Heart left ventricle (tissue), 16 donors: ENCODE measurements at regions not wholly inside any gene's neighbourhood (a gene's known extent, or its start where the extent isn't known, plus 50 kb on each side); places are given as distances from the start of the nearest gene placed in this dataset.
A peak's percentile ranks its signal among the peaks of the same experiment; 100 is the strongest.

Source experiments
- ATAC-seq, 4 donors: fragments of 200-7000 bp; cut with Tn5 transposase; one replicate each; pipeline ENCODE4 v1.9.1; 2020 to 2022; ENCODE audit warnings: moderate library complexity in 4 of 4, mild to moderate bottlenecking in 3 of 4, moderate number of reproducible peaks in 1 of 4
- DNase-seq, 5 donors: peaks; one replicate each; pipeline ENCODE4 v3.0.0-alpha.2; 2020
- H3K27ac ChIP-seq, 12 donors: fragments of 200-600 bp; sonication (generic) in 4 of 12; one replicate each; pipeline versions ENCODE4 v1.5.0 to v1.8.0; 2016 to 2022; ENCODE audit warnings: mild to moderate bottlenecking in 2 of 12
- H3K27me3 ChIP-seq, 9 donors: fragments of 200-600 bp; sonication (generic) in 2 of 9; one replicate each; pipeline versions ENCODE4 v1.5.1 to v1.8.0; 2016 to 2022; ENCODE audit warnings: mild to moderate bottlenecking in 3 of 9
- H3K36me3 ChIP-seq, 9 donors: fragments of 200-600 bp; sonication (generic) in 2 of 9; one replicate each; pipeline versions ENCODE4 v1.5.0 to v1.8.0; 2018 to 2022; ENCODE audit warnings: mild to moderate bottlenecking in 2 of 9
- H3K4me1 ChIP-seq, 12 donors: fragments of 200-600 bp; sonication (generic) in 4 of 12; one replicate each; pipeline versions ENCODE4 v1.5.0 to v1.8.0; 2016 to 2022; ENCODE audit warnings: mild to moderate bottlenecking in 3 of 12
- H3K4me3 ChIP-seq, 12 donors: fragments of 200-600 bp; sonication (generic) in 4 of 12; one replicate each; pipeline versions ENCODE4 v1.5.0 to v1.8.0; 2017 to 2022; ENCODE audit warnings: mild to moderate bottlenecking in 9 of 12, moderate library complexity in 4 of 12
- H3K9me3 ChIP-seq, 12 donors: fragments of 200-600 bp; sonication (generic) in 4 of 12; one replicate each; pipeline versions ENCODE4 v1.5.0 to v1.8.0; 2016 to 2022; ENCODE audit warnings: mild to moderate bottlenecking in 1 of 12
- POLR2A ChIP-seq, 2 donors: fragments of 450-650 bp; IDR thresholded peaks; one replicate each; pipeline ENCODE4 v1.6.1; 2017; ENCODE audit warnings: antibody characterized with exemption in 2 of 2, mild to moderate bottlenecking in 2 of 2, moderate library complexity in 2 of 2
- WGBS, 4 donors: extraction: QIAGEN DNeasy Blood & Tissue Kit in 2 of 4; methylation state at CpG; one replicate each; pipeline versions ENCODE4 v1.1.5 to v1.1.7; 2013 to 2018; 5-methylcytosine and 5-hydroxymethylcytosine counted together
- intact Hi-C, 10 donors: fragments of 100-400 bp; cut with DNase I; formaldehyde crosslinking; loops; one replicate each; pipeline versions ENCODE4 v1.11.1 to v1.14.2; 2022
- TF ChIP-seq, protein P1 (sequence below), 12 donors: fragments of 200-600 bp; sonication (generic) in 4 of 12; IDR thresholded peaks; one replicate each; pipeline versions ENCODE4 v1.5.0 to v1.8.0; 2018 to 2022; ENCODE audit warnings: antibody characterized with exemption in 12 of 12, mild to moderate bottlenecking in 5 of 12
- donor health status: ischemic (EF 13 %, LVEDD 7.1; RV severe dilation, severe dysfunction).
- donor health status: healthy with polysubstance abuse.
- donor health status: DM: no; HTN: yes; CAD: no.
- donor health status: DM: no; HTN: no; CAD: no.
- donor health status: ischemic (EF 25% LVEDD 6.9; RV normal size, moderate dysfunction).
- donor health status: ischemic (EF 25% LVEDD 5.7; RV mildly dilated, moderate dysfunction).
- donor health status: healthy.
- donor health status: DM: yes; HTN: yes; CAD: no.
- donor health status: ischemic (EF 35%, LVEDD 5.7; RV mildly dilated, moderate dysfunction).
- donor health status: nonischemic (EF 11% LVEDD 7.7; RV severe dilation, severe dysfunction).
- donor health status: DM: yes; HTN: yes; CAD: no.
- donor health status: PGD.
- donor health status: ischemic (EF 29% LVEDD 5.4; RV normal size, mild dysfunction).
- donor health status: nonischemic (EF 23%, LVEDD 6.1; RV moderate dilation, normal function).

DNA sequence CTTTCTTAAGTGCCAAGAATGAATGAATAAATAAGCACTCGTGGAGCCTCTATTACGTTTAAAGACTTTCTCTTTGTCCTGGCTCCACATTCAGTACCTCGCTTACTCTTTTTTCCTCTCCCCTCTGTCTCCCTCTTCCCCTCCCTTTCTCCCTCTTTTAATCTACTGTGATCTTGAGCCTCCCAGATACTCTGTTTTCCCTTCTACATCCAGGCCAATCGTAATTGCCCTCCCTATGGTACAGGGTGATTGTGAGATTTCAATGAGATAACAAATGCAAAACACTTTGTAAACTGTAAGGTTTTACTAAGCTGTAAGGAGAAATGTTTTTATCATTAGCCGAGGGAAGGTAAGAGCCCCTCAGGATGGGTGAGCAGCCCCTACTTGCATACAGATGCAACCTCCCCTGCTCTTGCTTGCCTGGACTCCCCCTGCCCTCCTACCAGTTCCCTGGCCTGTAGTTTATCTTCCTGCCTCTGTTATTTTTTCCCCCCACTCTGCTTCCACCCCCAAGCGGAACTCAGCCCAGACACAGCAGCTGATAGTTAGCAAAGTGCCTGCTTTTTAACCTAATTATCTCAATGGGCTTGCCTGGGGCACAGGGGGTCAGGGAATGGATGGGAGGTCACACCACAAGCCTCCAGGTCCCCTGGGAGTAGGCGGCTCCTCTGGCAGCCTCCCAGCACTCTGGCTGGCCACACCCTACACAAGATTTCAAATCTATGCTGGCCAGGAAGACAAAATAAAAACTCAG is 76.9 kb upstream of the CADM1 start:
- no peak overlapping the region for H3K27ac ChIP-seq
- H3K27me3 ChIP-seq: no peaks in the 10 kb centered on the region
- DNase-seq: peak; percentile 21 to 73 (median 35)
- H3K36me3 ChIP-seq: no peaks in the 10 kb centered on the region
- no peaks in the 10 kb centered on the region for H3K9me3 ChIP-seq
- intact Hi-C loops: no loop called here
- H3K4me3 ChIP-seq: no peak overlapping the region
- peaks cover 0 to 15% (median 6%) of the 10 kb centered on the region in 12 donors for H3K4me1 ChIP-seq
- peak; percentile 26 to 70 (median 60) for ATAC-seq
- TF ChIP-seq, protein P1, sequence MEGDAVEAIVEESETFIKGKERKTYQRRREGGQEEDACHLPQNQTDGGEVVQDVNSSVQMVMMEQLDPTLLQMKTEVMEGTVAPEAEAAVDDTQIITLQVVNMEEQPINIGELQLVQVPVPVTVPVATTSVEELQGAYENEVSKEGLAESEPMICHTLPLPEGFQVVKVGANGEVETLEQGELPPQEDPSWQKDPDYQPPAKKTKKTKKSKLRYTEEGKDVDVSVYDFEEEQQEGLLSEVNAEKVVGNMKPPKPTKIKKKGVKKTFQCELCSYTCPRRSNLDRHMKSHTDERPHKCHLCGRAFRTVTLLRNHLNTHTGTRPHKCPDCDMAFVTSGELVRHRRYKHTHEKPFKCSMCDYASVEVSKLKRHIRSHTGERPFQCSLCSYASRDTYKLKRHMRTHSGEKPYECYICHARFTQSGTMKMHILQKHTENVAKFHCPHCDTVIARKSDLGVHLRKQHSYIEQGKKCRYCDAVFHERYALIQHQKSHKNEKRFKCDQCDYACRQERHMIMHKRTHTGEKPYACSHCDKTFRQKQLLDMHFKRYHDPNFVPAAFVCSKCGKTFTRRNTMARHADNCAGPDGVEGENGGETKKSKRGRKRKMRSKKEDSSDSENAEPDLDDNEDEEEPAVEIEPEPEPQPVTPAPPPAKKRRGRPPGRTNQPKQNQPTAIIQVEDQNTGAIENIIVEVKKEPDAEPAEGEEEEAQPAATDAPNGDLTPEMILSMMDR (IDR thresholded peaks at IDR 0.05): no peak
- no peak for TF ChIP-seq POLR2A (IDR thresholded peaks at IDR 0.05)
- 46 to 57% (median 52%) methylated on average over 7 of the region's 7 CpGs for WGBS, 4 donors

DNA sequence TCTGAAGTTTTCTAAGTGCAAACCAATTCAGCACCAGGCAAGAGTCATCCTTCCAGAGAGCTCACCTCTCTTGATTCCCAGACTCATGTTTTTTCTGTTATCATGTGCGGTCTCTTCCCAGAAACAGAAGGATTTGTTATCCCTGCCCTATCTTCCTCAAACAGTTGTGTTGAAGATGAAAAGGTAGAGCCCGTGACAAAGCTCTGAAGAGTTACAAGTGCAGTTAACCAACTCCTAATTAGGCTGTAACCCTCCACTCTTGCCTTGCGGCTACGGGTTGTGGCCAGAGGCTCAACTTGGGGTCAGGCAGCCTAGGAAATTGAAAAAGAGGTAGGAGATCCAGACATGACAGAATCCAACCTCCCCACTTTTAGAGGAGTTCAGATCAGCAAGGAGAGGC is 76.2 kb upstream of the CADM1 start:
- WGBS, 4 donors: 88 to 98% (median 93%) methylated on average over 4 of the region's 4 CpGs
- Histone ChIP-seq H3K27me3 (no peaks in the 10 kb centered on the region), H3K4me3 (no peak overlapping the region), H3K36me3 (no peaks in the 10 kb centered on the region), H3K9me3 (no peaks in the 10 kb centered on the region), H3K4me1 (peaks cover 0 to 15% (median 6%) of the 10 kb centered on the region in 12 donors), H3K27ac (no peak overlapping the region)
- ATAC-seq (no peak), DNase-seq (no peak)
- TF ChIP-seq POLR2A (IDR thresholded peaks at IDR 0.05): no peak
- TF ChIP-seq, protein P1 (IDR thresholded peaks at IDR 0.05): no peak
- intact Hi-C loops: no loop called here

DNA sequence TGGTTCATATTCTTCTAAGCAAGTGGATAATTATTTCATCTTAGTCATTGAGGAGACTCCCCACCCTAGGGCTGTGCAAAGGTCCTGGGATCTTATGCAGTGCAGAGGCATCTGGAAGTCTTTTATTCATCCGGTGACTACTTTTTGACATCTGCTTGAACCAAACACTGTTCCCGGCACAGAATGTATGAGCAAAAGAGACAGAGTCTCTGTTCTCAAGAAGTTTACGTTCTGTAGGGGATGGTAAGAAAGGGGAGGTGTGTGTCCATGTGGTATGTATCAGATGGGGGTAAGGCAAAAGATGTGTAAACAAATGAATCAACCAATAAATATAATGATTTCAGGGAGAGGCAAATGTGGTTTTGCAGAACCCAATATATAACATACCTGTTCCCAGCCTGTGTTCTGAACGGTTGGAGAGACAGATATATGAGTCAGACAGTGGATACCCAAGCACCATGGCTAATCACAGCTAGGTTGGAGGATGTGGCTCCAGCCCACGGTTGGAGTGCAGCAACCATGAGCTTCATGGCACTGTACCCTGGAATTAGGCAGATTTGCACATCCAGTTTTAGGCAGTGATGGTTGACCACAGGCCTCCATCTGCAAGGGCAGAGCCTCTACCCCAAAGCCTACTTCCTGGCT is 75.1 kb upstream of the CADM1 start:
- no peak for TF ChIP-seq POLR2A (IDR thresholded peaks at IDR 0.05)
- TF ChIP-seq, protein P1 (IDR thresholded peaks at IDR 0.05): no peak
- no peak for ATAC-seq
- intact Hi-C loops: no loop called here
- Histone ChIP-seq H3K4me1 (peaks cover 0 to 15% (median 6%) of the 10 kb centered on the region in 12 donors), H3K36me3 (no peaks in the 10 kb centered on the region), H3K4me3 (no peak overlapping the region), H3K9me3 (no peaks in the 10 kb centered on the region), H3K27ac (no peak overlapping the region), H3K27me3 (no peaks in the 10 kb centered on the region)
- 94 to 95% (median 94%) methylated on average over 5 of the region's 5 CpGs for WGBS, 4 donors
- no peak for DNase-seq

DNA sequence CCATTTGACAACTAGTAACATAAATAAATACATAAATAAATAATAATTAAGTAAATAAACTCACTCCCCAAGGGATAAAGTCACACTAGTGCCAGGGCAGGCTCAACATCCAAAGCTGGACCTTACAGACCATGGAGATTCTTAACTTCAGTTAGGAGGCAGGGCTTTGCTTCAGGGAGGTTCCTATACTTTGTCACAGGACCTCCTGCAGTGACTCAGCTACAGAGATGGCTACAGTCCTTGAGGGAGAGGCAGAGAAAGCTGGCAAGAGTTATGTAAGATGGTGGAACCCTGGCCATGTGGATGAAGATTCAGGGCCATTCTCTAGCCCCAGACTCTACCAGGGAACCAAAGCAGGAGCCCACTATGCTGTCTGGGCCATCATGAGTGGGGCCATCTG is 74.1 kb upstream of the CADM1 start:
- DNase-seq (no peak), ATAC-seq (no peak)
- intact Hi-C loops: no loop called here
- Histone ChIP-seq H3K9me3 (no peaks in the 10 kb centered on the region), H3K36me3 (no peaks in the 10 kb centered on the region), H3K27ac (no peak overlapping the region), H3K4me1 (peaks cover 0 to 15% (median 6%) of the 10 kb centered on the region in 12 donors), H3K27me3 (no peaks in the 10 kb centered on the region), H3K4me3 (no peak overlapping the region)
- TF ChIP-seq POLR2A (IDR thresholded peaks at IDR 0.05): no peak
- TF ChIP-seq, protein P1 (IDR thresholded peaks at IDR 0.05): no peak
